Suprapubic skin (tissue), 3 donors: ENCODE measurements at regions not wholly inside any gene's neighbourhood (a gene's known extent, or its start where the extent isn't known, plus 50 kb on each side); places are given as distances from the start of the nearest gene placed in this dataset.

ENCODE experiments used
- EP300 ChIP-seq: sonication (generic); formaldehyde crosslinking; IDR thresholded peaks from one replicate; pipeline ENCODE4 v1.6.1; 2017; ENCODE audit warnings: antibody characterized with exemption
- POLR2A ChIP-seq, 2 donors: fragments of 450-650 bp; IDR thresholded peaks; one replicate each; pipeline ENCODE4 v1.6.1; 2017; ENCODE audit warnings: antibody characterized with exemption in 2 of 2, mild to moderate bottlenecking in 2 of 2, moderate library complexity in 2 of 2
- TF ChIP-seq, protein P1 (sequence below), 2 donors: fragments of 200-600 bp in 1 of 2; fragments of 450-650 bp in 1 of 2; sonication (generic) in 1 of 2; IDR thresholded peaks; one replicate each; pipeline ENCODE4 v1.5.1; 2016 to 2019; ENCODE audit warnings: antibody characterized with exemption in 2 of 2, mild to moderate bottlenecking in 1 of 2, moderate library complexity in 1 of 2

DNA sequence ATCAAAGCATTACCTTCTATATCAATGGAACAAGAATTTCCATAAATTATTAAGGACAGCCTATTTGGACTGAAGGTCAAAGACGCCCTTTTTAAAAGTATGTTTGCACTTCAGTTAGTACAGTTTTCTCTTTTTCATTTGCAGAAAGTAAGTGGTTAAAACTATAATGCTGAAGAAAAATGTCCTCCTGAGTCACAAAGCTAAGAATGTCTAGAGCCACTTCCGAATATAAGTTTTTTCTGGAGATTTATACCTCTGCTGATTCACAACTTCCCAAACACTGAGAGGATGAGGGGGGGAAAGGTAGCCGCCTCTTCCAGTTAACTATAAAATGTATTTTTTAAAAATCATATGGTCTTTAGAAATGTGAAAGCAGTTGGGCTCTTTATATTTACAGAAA, 84.9 kb downstream of the DUSP6 start:
- no peak for TF ChIP-seq POLR2A (IDR thresholded peaks at IDR 0.05)
- TF ChIP-seq, protein P1, sequence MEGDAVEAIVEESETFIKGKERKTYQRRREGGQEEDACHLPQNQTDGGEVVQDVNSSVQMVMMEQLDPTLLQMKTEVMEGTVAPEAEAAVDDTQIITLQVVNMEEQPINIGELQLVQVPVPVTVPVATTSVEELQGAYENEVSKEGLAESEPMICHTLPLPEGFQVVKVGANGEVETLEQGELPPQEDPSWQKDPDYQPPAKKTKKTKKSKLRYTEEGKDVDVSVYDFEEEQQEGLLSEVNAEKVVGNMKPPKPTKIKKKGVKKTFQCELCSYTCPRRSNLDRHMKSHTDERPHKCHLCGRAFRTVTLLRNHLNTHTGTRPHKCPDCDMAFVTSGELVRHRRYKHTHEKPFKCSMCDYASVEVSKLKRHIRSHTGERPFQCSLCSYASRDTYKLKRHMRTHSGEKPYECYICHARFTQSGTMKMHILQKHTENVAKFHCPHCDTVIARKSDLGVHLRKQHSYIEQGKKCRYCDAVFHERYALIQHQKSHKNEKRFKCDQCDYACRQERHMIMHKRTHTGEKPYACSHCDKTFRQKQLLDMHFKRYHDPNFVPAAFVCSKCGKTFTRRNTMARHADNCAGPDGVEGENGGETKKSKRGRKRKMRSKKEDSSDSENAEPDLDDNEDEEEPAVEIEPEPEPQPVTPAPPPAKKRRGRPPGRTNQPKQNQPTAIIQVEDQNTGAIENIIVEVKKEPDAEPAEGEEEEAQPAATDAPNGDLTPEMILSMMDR (IDR thresholded peaks at IDR 0.05) = no peak
- no peak for TF ChIP-seq EP300
